ENCODE measurements at regions not wholly inside any gene's neighbourhood (a gene's known extent, or its start where the extent isn't known, plus 50 kb on each side); places are given as distances from the start of the nearest gene placed in this dataset.

- Histone ChIP-seq H3K27me3 (ENCODE audit: low read length) (no peaks in the 10 kb centered on the region), H3K9me2 (replicated peaks; ENCODE audit: low read length) (no peaks in the 10 kb centered on the region), H3K4me3 (ENCODE audit: low read length) (no peak overlapping the region), H3K36me3 (ENCODE audit: low read depth, low read length) (no peaks in the 10 kb centered on the region), H3K79me2 (ENCODE audit: low read length) (no peaks in the 10 kb centered on the region), H3K4me2 (ENCODE audit: low read length) (no peak overlapping the region), H3K27ac (ENCODE audit: low read length) (no peak overlapping the region), H2AFZ (ENCODE audit: low read length) (no peak overlapping the region), H3K9ac (ENCODE audit: low read length) (no peak overlapping the region), H4K20me1 (ENCODE audit: low read length) (no peaks in the 10 kb centered on the region), H3K4me1 (ENCODE audit: insufficient read depth, low read length) (no peaks in the 10 kb centered on the region), H3K9me3 (ENCODE audit: low read length) (no peaks in the 10 kb centered on the region), H3F3A (ENCODE audit: low read length, unreplicated experiment) (no peaks in the 10 kb centered on the region)
- TF ChIP-seq EZH2phosphoT487 (IDR thresholded peaks at IDR 0.05; ENCODE audit: borderline replicate concordance, low read length) (no peak), CTCF (conservative IDR thresholded peaks at IDR 0.05; ENCODE audit: low read depth, low read length) (no peak), EZH2 (IDR thresholded peaks at IDR 0.05; ENCODE audit: low read length, unreplicated experiment) (no peak)
- POLR2A ChIA-PET (ENCODE audit: unreplicated experiment): no interaction called here
- ATAC-seq (no peak), DNase-seq (no peak)
- intact Hi-C loops (cut with micrococcal nuclease): no loop called here
- BruUV-seq (replicated peaks): no TSS peak
- CTCF ChIA-PET: no interaction called here
Observed at GRCh38 chr2:76478266-76479035, 767.7 kb upstream of the GCFC2 start.

GRCh38 chr2:76472946-76473345 is 762.2 kb upstream of the GCFC2 start:
- Histone ChIP-seq H2AFZ (ENCODE audit: low read length) (no peak overlapping the region), H3K4me1 (ENCODE audit: insufficient read depth, low read length) (no peaks in the 10 kb centered on the region)
- no TSS peak for BruUV-seq (replicated peaks)

More at GRCh38 chr2:76472946-76473345, 762.2 kb upstream of the GCFC2 start:
- ATAC-seq (no peak), DNase-seq (no peak)
- intact Hi-C loops (cut with micrococcal nuclease): no loop called here
- H3K36me3 ChIP-seq (ENCODE audit: low read depth, low read length): no peaks in the 10 kb centered on the region
- no peak overlapping the region for H3K27ac ChIP-seq (ENCODE audit: low read length)
- no peak overlapping the region for H3K4me3 ChIP-seq (ENCODE audit: low read length)
- POLR2A ChIA-PET (ENCODE audit: unreplicated experiment): no interaction called here
- CTCF ChIA-PET: no interaction called here
- H3F3A ChIP-seq (ENCODE audit: low read length, unreplicated experiment): no peaks in the 10 kb centered on the region
- no peaks in the 10 kb centered on the region for H4K20me1 ChIP-seq (ENCODE audit: low read length)
- H3K79me2 ChIP-seq (ENCODE audit: low read length): no peaks in the 10 kb centered on the region
- no peak overlapping the region for H3K4me2 ChIP-seq (ENCODE audit: low read length)
- TF ChIP-seq EZH2phosphoT487 (IDR thresholded peaks at IDR 0.05; ENCODE audit: borderline replicate concordance, low read length) (no peak), EZH2 (IDR thresholded peaks at IDR 0.05; ENCODE audit: low read length, unreplicated experiment) (no peak), CTCF (conservative IDR thresholded peaks at IDR 0.05; ENCODE audit: low read depth, low read length) (no peak)
- no peak overlapping the region for H3K9ac ChIP-seq (ENCODE audit: low read length)
- no peaks in the 10 kb centered on the region for H3K9me2 ChIP-seq (replicated peaks; ENCODE audit: low read length)
- no peaks in the 10 kb centered on the region for H3K27me3 ChIP-seq (ENCODE audit: low read length)
- peaks cover 6% of the 10 kb centered on the region; the same call in 1 of the 2 replicates for H3K9me3 ChIP-seq (ENCODE audit: low read length)
